Neural progenitor cell (in vitro differentiated cells): ENCODE measurements at regions not wholly inside any gene's neighbourhood (a gene's known extent, or its start where the extent isn't known, plus 50 kb on each side); places are given as distances from the start of the nearest gene placed in this dataset.

Source experiments
- DNase-seq: peaks from one replicate; pipeline ENCODE4 v3.0.0-alpha.2; 2016; ENCODE audit warnings: low spot score
- H2AFZ ChIP-seq: fragments of 200-600 bp; sonication (generic); replicated peaks from 2 replicates; pipeline ENCODE4 v1.6.1; 2016; ENCODE audit warnings: antibody characterized with exemption
- H3F3A ChIP-seq: fragments of 200-600 bp; sonication (generic); 2 replicates; pipeline ENCODE4 v1.6.1; 2016; ENCODE audit warnings: antibody characterized with exemption, low read depth
- H3K27ac ChIP-seq: fragments of 200-600 bp; sonication (generic); 2 replicates; pipeline ENCODE4 v1.5.1; 2016; ENCODE audit warnings: mild to moderate bottlenecking
- H3K27me3 ChIP-seq: fragments of 200-600 bp; sonication (generic); 2 replicates; pipeline ENCODE4 v1.6.1; 2016; ENCODE audit warnings: mild to moderate bottlenecking, moderate library complexity
- H3K36me3 ChIP-seq: fragments of 200-600 bp; sonication (generic); 2 replicates; pipeline ENCODE4 v1.5.1; 2016
- H3K4me1 ChIP-seq: fragments of 200-600 bp; sonication (generic); 2 replicates; pipeline ENCODE4 v1.6.1; 2016; ENCODE audit warnings: mixed run types
- H3K4me2 ChIP-seq: fragments of 200-600 bp; sonication (generic); 2 replicates; pipeline ENCODE4 v1.6.1; 2016
- H3K4me3 ChIP-seq: fragments of 200-600 bp; sonication (generic); 2 replicates; pipeline ENCODE4 v1.5.1; 2016
- H3K79me2 ChIP-seq: fragments of 200-600 bp; sonication (generic); 2 replicates; pipeline ENCODE4 v1.6.1; 2016; ENCODE audit warnings: low read depth
- H3K9ac ChIP-seq: fragments of 200-600 bp; sonication (generic); 2 replicates; pipeline ENCODE4 v1.6.1; 2016
- H3K9me3 ChIP-seq: fragments of 200-600 bp; sonication (generic); 2 replicates; pipeline ENCODE4 v1.5.1; 2016; ENCODE audit warnings: low read depth
- H4K20me1 ChIP-seq: fragments of 200-600 bp; sonication (generic); 2 replicates; pipeline ENCODE4 v1.6.1; 2016; ENCODE audit warnings: low read depth
- H3K27ac Mint-ChIP-seq: 3 replicates; pipeline ENCODE4 v1.8.0; 2021; ENCODE audit warnings: mixed read lengths
- H3K27me3 Mint-ChIP-seq: 2 replicates; pipeline ENCODE4 v1.8.0; 2022; ENCODE audit warnings: low read depth, mild to moderate bottlenecking, inconsistent platforms, moderate library complexity, mixed read lengths; ENCODE audit not compliant: insufficient read depth
- H3K36me3 Mint-ChIP-seq: 3 replicates; pipeline ENCODE4 v1.8.0; 2021; ENCODE audit warnings: mixed read lengths
- H3K4me1 Mint-ChIP-seq: 3 replicates; pipeline ENCODE4 v1.8.0; 2021; ENCODE audit warnings: mixed read lengths
- H3K4me3 Mint-ChIP-seq: 3 replicates; pipeline ENCODE4 v1.8.0; 2021; ENCODE audit warnings: mild to moderate bottlenecking, moderate library complexity, mixed read lengths
- H3K9me3 Mint-ChIP-seq: 3 replicates; pipeline ENCODE4 v1.8.0; 2020; ENCODE audit warnings: mixed read lengths
- EZH2 ChIP-seq: fragments of 200-600 bp; sonication (generic); IDR thresholded peaks from 2 replicates; pipeline ENCODE4 v1.6.1; 2017; ENCODE audit warnings: antibody characterized with exemption, mild to moderate bottlenecking, moderate library complexity
- EZH2phosphoT487 ChIP-seq: fragments of 200-600 bp; sonication (generic); IDR thresholded peaks from 2 replicates; pipeline ENCODE4 v1.6.1; 2017; ENCODE audit warnings: antibody characterized with exemption
- TF ChIP-seq, protein P1 (sequence below): fragments of 200-600 bp; sonication (generic); IDR thresholded peaks from 2 replicates; pipeline ENCODE4 v1.5.1; 2017; ENCODE audit warnings: antibody characterized with exemption, mild to moderate bottlenecking

DNA sequence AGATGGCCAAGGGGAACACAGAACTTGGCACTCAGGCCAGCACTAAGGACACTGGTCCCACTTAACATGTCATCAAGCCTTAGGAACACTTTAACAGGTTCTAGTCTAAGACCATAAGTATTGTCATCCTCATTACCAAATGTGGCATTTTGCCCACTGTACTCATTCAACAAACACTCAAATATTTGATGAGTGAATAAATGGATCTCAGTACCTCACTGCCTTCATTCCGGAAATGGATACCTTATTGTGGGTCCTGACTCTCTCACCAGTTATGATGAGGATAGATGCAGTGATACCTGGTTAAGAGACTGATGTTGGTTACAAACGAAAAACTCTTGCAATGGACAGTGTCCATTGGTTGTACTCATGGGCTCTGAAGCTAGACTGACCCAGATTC is 455.2 kb upstream of the DYNLRB2 start:
- Histone ChIP-seq H3K36me3 (no peaks in the 10 kb centered on the region), H2AFZ (no peak overlapping the region), H3K27ac (no peak overlapping the region), H3K4me1 (peaks cover 6% of the 10 kb centered on the region), H3K9ac (no peak overlapping the region), H3K4me3 (no peak overlapping the region), H3K9me3 (no peaks in the 10 kb centered on the region), H3K27me3 (no peaks in the 10 kb centered on the region), H3F3A (no peaks in the 10 kb centered on the region), H3K79me2 (no peaks in the 10 kb centered on the region), H3K4me2 (no peak overlapping the region), H4K20me1 (no peaks in the 10 kb centered on the region)
- H3K9me3 Mint-ChIP-seq: no peaks in the 10 kb centered on the region
- peaks cover 3% of the 10 kb centered on the region for H3K4me1 Mint-ChIP-seq
- TF ChIP-seq EZH2phosphoT487 (no peak), EZH2 (no peak)
- TF ChIP-seq, protein P1, sequence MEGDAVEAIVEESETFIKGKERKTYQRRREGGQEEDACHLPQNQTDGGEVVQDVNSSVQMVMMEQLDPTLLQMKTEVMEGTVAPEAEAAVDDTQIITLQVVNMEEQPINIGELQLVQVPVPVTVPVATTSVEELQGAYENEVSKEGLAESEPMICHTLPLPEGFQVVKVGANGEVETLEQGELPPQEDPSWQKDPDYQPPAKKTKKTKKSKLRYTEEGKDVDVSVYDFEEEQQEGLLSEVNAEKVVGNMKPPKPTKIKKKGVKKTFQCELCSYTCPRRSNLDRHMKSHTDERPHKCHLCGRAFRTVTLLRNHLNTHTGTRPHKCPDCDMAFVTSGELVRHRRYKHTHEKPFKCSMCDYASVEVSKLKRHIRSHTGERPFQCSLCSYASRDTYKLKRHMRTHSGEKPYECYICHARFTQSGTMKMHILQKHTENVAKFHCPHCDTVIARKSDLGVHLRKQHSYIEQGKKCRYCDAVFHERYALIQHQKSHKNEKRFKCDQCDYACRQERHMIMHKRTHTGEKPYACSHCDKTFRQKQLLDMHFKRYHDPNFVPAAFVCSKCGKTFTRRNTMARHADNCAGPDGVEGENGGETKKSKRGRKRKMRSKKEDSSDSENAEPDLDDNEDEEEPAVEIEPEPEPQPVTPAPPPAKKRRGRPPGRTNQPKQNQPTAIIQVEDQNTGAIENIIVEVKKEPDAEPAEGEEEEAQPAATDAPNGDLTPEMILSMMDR: no peak
- no peak overlapping the region for H3K4me3 Mint-ChIP-seq
- DNase-seq: no peak
- peaks cover 4% of the 10 kb centered on the region for H3K27me3 Mint-ChIP-seq
- H3K27ac Mint-ChIP-seq: no peak overlapping the region
- H3K36me3 Mint-ChIP-seq: no peaks in the 10 kb centered on the region

GRCh38 chr16:80084614-80085013 is 456.2 kb upstream of the DYNLRB2 start:
- DNase-seq: peak; percentile 87
- no peaks in the 10 kb centered on the region for H3K9me3 Mint-ChIP-seq
- Histone ChIP-seq H3K9ac (no peak overlapping the region), H4K20me1 (no peaks in the 10 kb centered on the region), H3F3A (no peaks in the 10 kb centered on the region), H3K9me3 (no peaks in the 10 kb centered on the region), H3K4me2 (peak overlapping the region; percentile 37), H3K27ac (no peak overlapping the region), H2AFZ (no peak overlapping the region), H3K4me1 (peaks cover 6% of the 10 kb centered on the region), H3K4me3 (no peak overlapping the region), H3K79me2 (no peaks in the 10 kb centered on the region), H3K27me3 (no peaks in the 10 kb centered on the region), H3K36me3 (no peaks in the 10 kb centered on the region)
- H3K27ac Mint-ChIP-seq: no peak overlapping the region
- H3K27me3 Mint-ChIP-seq: peaks cover 4% of the 10 kb centered on the region
- H3K4me1 Mint-ChIP-seq: peaks cover 3% of the 10 kb centered on the region
- H3K36me3 Mint-ChIP-seq: no peaks in the 10 kb centered on the region
- TF ChIP-seq, protein P1: peak; percentile 85
- no peak for TF ChIP-seq EZH2
- no peak overlapping the region for H3K4me3 Mint-ChIP-seq

DNA sequence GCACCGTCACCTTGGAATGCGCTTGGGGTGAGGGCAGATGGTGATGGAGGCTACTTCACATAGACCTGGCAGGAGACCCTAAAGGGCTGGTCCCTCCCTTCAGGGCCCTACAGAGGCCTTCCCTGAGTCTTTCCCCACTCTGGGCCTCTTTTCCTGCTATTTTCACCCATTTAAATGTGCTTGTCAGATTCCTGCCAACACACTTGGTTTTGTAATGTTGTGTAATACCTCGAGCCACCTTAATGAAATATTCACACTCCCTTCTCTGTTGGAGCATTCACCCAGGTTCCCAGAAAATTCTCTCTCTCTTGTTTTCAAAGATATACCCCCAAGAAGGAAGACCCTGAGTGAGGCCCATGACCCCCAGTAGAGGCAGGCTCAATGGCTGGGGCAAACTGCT is 456.6 kb upstream of the DYNLRB2 start:
- Mint-ChIP-seq H3K4me1 (peaks cover 3% of the 10 kb centered on the region), H3K36me3 (no peaks in the 10 kb centered on the region), H3K9me3 (no peaks in the 10 kb centered on the region), H3K27ac (no peak overlapping the region), H3K27me3 (peaks cover 4% of the 10 kb centered on the region), H3K4me3 (no peak overlapping the region)
- H3K9ac ChIP-seq: no peak overlapping the region
- H3F3A ChIP-seq: no peaks in the 10 kb centered on the region
- H3K4me1 ChIP-seq: peaks cover 6% of the 10 kb centered on the region
- no peak overlapping the region for H3K27ac ChIP-seq
- no peaks in the 10 kb centered on the region for H3K27me3 ChIP-seq
- DNase-seq: no peak
- no peaks in the 10 kb centered on the region for H3K79me2 ChIP-seq
- H3K9me3 ChIP-seq: no peaks in the 10 kb centered on the region
- no peaks in the 10 kb centered on the region for H3K36me3 ChIP-seq
- no peak overlapping the region for H3K4me3 ChIP-seq
- no peaks in the 10 kb centered on the region for H4K20me1 ChIP-seq
- TF ChIP-seq, protein P1: no peak
- TF ChIP-seq EZH2: no peak
- no peak for TF ChIP-seq EZH2phosphoT487
- no peak overlapping the region for H2AFZ ChIP-seq
- peak overlapping the region; percentile 37 for H3K4me2 ChIP-seq
